Hepatocyte (in vitro differentiated cells): ENCODE measurements at regions not wholly inside any gene's neighbourhood (a gene's known extent, or its start where the extent isn't known, plus 50 kb on each side); places are given as distances from the start of the nearest gene placed in this dataset.

Experiments
- EZH2 ChIP-seq: fragments of 200-600 bp; sonication (generic); IDR thresholded peaks from 2 replicates; pipeline ENCODE4 v1.6.1; 2016; ENCODE audit warnings: antibody characterized with exemption, mild to moderate bottlenecking, borderline replicate concordance
- TF ChIP-seq, protein P1 (sequence below): fragments of 200-600 bp; sonication (generic); IDR thresholded peaks from 2 replicates; pipeline ENCODE4 v1.5.1; 2016; ENCODE audit warnings: antibody characterized with exemption, mild to moderate bottlenecking; ENCODE audit not compliant: poor library complexity

DNA sequence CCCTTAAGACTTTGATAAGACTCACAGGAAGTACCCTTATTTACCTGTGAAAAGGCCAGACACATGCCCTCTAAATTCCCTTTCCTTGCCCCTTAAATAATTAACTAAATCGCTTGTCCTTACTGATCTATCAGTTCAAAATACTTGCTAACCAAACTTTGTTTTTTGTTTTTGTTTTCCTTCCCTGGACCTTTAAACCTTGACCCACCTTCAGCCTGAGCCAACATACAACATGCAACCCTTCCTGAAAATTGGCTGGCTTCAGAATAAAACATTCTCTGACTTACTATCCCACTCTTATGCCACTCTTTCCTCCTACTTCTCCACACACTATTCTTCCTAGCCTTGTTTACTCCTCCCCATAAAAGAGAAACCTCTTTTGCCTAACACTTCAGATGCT, 448.1 kb upstream of the TRAM1L1 start:
- TF ChIP-seq, protein P1, sequence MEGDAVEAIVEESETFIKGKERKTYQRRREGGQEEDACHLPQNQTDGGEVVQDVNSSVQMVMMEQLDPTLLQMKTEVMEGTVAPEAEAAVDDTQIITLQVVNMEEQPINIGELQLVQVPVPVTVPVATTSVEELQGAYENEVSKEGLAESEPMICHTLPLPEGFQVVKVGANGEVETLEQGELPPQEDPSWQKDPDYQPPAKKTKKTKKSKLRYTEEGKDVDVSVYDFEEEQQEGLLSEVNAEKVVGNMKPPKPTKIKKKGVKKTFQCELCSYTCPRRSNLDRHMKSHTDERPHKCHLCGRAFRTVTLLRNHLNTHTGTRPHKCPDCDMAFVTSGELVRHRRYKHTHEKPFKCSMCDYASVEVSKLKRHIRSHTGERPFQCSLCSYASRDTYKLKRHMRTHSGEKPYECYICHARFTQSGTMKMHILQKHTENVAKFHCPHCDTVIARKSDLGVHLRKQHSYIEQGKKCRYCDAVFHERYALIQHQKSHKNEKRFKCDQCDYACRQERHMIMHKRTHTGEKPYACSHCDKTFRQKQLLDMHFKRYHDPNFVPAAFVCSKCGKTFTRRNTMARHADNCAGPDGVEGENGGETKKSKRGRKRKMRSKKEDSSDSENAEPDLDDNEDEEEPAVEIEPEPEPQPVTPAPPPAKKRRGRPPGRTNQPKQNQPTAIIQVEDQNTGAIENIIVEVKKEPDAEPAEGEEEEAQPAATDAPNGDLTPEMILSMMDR = no peak
- no peak for TF ChIP-seq EZH2
